ENCODE measurements at regions not wholly inside any gene's neighbourhood (a gene's known extent, or its start where the extent isn't known, plus 50 kb on each side); places are given as distances from the start of the nearest gene placed in this dataset.

GRCh38 chr2:40716879-40717278, 265.0 kb upstream of the SLC8A1 start:
- ChIA-PET POLR2A (no interaction called here), CTCF (no interaction called here)
- H3K9me3 ChIP-seq: no peaks in the 10 kb centered on the region
- TF ChIP-seq CTCF (IDR thresholded peaks at IDR 0.05; ENCODE audit: insufficient read depth in 1 of 2, low read depth in 1 of 2, low read length in 1 of 2, severe bottlenecking in 1 of 2, unreplicated experiment in 1 of 2): no peak
- Mint-ChIP-seq H3K9me3 (ENCODE audit: unreplicated experiment) (no peaks in the 10 kb centered on the region), H3K4me1 (ENCODE audit: low read depth, unreplicated experiment) (no peaks in the 10 kb centered on the region), H3K36me3 (ENCODE audit: insufficient read depth, unreplicated experiment) (no peaks in the 10 kb centered on the region), H3K27me3 (ENCODE audit: insufficient read depth, unreplicated experiment) (no peaks in the 10 kb centered on the region), H3K4me3 (ENCODE audit: unreplicated experiment) (no peak overlapping the region), H3K27ac (ENCODE audit: unreplicated experiment) (no peak overlapping the region)
- intact Hi-C loops (cut with micrococcal nuclease; ENCODE audit: unreplicated experiment): no loop called here
- no TSS peak for BruUV-seq (replicated peaks)
- no peak overlapping the region for H3K4me3 ChIP-seq (ENCODE audit: low read depth, low read length)
- no peaks in the 10 kb centered on the region for H3K36me3 ChIP-seq (ENCODE audit: control insufficient read depth, insufficient read depth, low read length)
- no peaks in the 10 kb centered on the region for H3K27me3 ChIP-seq (replicated peaks; ENCODE audit: control insufficient read depth, insufficient read depth, low read length)
- no peak for DNase-seq
- H3K4me1 ChIP-seq: no peaks in the 10 kb centered on the region

GRCh38 chr2:40719414-40719813, 267.5 kb upstream of the SLC8A1 start:
- Histone ChIP-seq H3K27me3 (replicated peaks; ENCODE audit: control insufficient read depth, insufficient read depth, low read length) (no peaks in the 10 kb centered on the region), H3K36me3 (ENCODE audit: control insufficient read depth, insufficient read depth, low read length) (no peaks in the 10 kb centered on the region), H3K4me1 (no peaks in the 10 kb centered on the region), H3K9me3 (no peaks in the 10 kb centered on the region), H3K4me3 (ENCODE audit: low read depth, low read length) (no peak overlapping the region)
- Mint-ChIP-seq H3K27me3 (ENCODE audit: insufficient read depth, unreplicated experiment) (no peaks in the 10 kb centered on the region), H3K4me3 (ENCODE audit: unreplicated experiment) (no peak overlapping the region), H3K9me3 (ENCODE audit: unreplicated experiment) (no peaks in the 10 kb centered on the region), H3K27ac (ENCODE audit: unreplicated experiment) (no peak overlapping the region), H3K36me3 (ENCODE audit: insufficient read depth, unreplicated experiment) (no peaks in the 10 kb centered on the region), H3K4me1 (ENCODE audit: low read depth, unreplicated experiment) (no peaks in the 10 kb centered on the region)
- no peak for TF ChIP-seq CTCF (IDR thresholded peaks at IDR 0.05; ENCODE audit: insufficient read depth in 1 of 2, low read depth in 1 of 2, low read length in 1 of 2, severe bottlenecking in 1 of 2, unreplicated experiment in 1 of 2)
- ChIA-PET CTCF (no interaction called here), POLR2A (no interaction called here)
- no peak for DNase-seq
- no TSS peak for BruUV-seq (replicated peaks)
- intact Hi-C loops (cut with micrococcal nuclease; ENCODE audit: unreplicated experiment): no loop called here

- ChIA-PET POLR2A (no interaction called here), CTCF (no interaction called here)
- DNase-seq: no peak
- H3K4me3 ChIP-seq (ENCODE audit: low read depth, low read length): no peak overlapping the region
- H3K27me3 ChIP-seq (replicated peaks; ENCODE audit: control insufficient read depth, insufficient read depth, low read length): no peaks in the 10 kb centered on the region
- H3K9me3 ChIP-seq: no peaks in the 10 kb centered on the region
- no TSS peak for BruUV-seq (replicated peaks)
- Mint-ChIP-seq H3K4me1 (ENCODE audit: low read depth, unreplicated experiment) (no peaks in the 10 kb centered on the region), H3K4me3 (ENCODE audit: unreplicated experiment) (no peak overlapping the region), H3K9me3 (ENCODE audit: unreplicated experiment) (no peaks in the 10 kb centered on the region), H3K36me3 (ENCODE audit: insufficient read depth, unreplicated experiment) (no peaks in the 10 kb centered on the region), H3K27ac (ENCODE audit: unreplicated experiment) (no peak overlapping the region), H3K27me3 (ENCODE audit: insufficient read depth, unreplicated experiment) (no peaks in the 10 kb centered on the region)
- intact Hi-C loops (cut with micrococcal nuclease; ENCODE audit: unreplicated experiment): no loop called here
- no peaks in the 10 kb centered on the region for H3K4me1 ChIP-seq
- TF ChIP-seq CTCF (IDR thresholded peaks at IDR 0.05; ENCODE audit: insufficient read depth in 1 of 2, low read depth in 1 of 2, low read length in 1 of 2, severe bottlenecking in 1 of 2, unreplicated experiment in 1 of 2): no peak
- H3K36me3 ChIP-seq (ENCODE audit: control insufficient read depth, insufficient read depth, low read length): no peaks in the 10 kb centered on the region
Observed at GRCh38 chr2:40721595-40721994, 269.7 kb upstream of the SLC8A1 start.
